ENCODE measurements at regions not wholly inside any gene's neighbourhood (a gene's known extent, or its start where the extent isn't known, plus 50 kb on each side); places are given as distances from the start of the nearest gene placed in this dataset.

- peak; percentile 56 for DNase-seq
Measured at GRCh38 chr1:229070168-229070567, 200.7 kb upstream of the RAB4A start.

GRCh38 chr1:229073251-229073650 is 197.7 kb upstream of the RAB4A start:
- DNase-seq, result no peak

GRCh38 chr1:229075217-229075616 is 195.7 kb upstream of the RAB4A start:
- no peak for DNase-seq

GRCh38 chr1:229075716-229076115 is 195.2 kb upstream of the RAB4A start:
- no peak for DNase-seq

- no peak for DNase-seq
Measured at GRCh38 chr1:229076195-229076594, 194.7 kb upstream of the RAB4A start.

- no peak for DNase-seq
Measured at GRCh38 chr1:229079016-229079595, 191.8 kb upstream of the RAB4A start.

GRCh38 chr1:229080361-229080760 is 190.6 kb upstream of the RAB4A start:
- DNase-seq, result no peak

- no peak for DNase-seq
Measured at GRCh38 chr1:229085291-229085690, 185.6 kb upstream of the RAB4A start.

GRCh38 chr1:229086091-229086490 is 184.8 kb upstream of the RAB4A start:
- DNase-seq, result no peak

- DNase-seq, result no peak
Measured at GRCh38 chr1:229086686-229087085, 184.2 kb upstream of the RAB4A start.

GRCh38 chr1:229087339-229087738 is 183.6 kb upstream of the RAB4A start:
- no peak for DNase-seq

- DNase-seq, result no peak
Measured at GRCh38 chr1:229087906-229088305, 183.0 kb upstream of the RAB4A start.

GRCh38 chr1:229088711-229089110 is 182.2 kb upstream of the RAB4A start:
- DNase-seq, result no peak

- DNase-seq, result no peak
Measured at GRCh38 chr1:229089586-229090208, 181.2 kb upstream of the RAB4A start.

GRCh38 chr1:229091721-229092136 is 179.2 kb upstream of the RAB4A start:
- DNase-seq, result no peak

- no peak for DNase-seq
Measured at GRCh38 chr1:229092377-229093237, 178.3 kb upstream of the RAB4A start.

- no peak for DNase-seq
Measured at GRCh38 chr1:229093238-229093540, 177.7 kb upstream of the RAB4A start.

- DNase-seq, result no peak
Measured at GRCh38 chr1:229093609-229094336, 177.1 kb upstream of the RAB4A start.

GRCh38 chr1:229094476-229095311 is 176.2 kb upstream of the RAB4A start:
- no peak for DNase-seq

- DNase-seq, result no peak
Measured at GRCh38 chr1:229095325-229095724, 175.6 kb upstream of the RAB4A start.

- DNase-seq, result no peak
Measured at GRCh38 chr1:229097356-229097755, 173.6 kb upstream of the RAB4A start.

- DNase-seq, result no peak
Measured at GRCh38 chr1:229098361-229098760, 172.6 kb upstream of the RAB4A start.

Data from CD4-positive, alpha-beta T cell treated with Interferon gamma for 1 hour (primary cell).